ENCODE measurements at regions not wholly inside any gene's neighbourhood (a gene's known extent, or its start where the extent isn't known, plus 50 kb on each side); places are given as distances from the start of the nearest gene placed in this dataset.
A peak's percentile ranks its signal among the peaks of the same experiment; 100 is the strongest.

GRCh38 chr7:136179154-136179553, 202.0 kb upstream of the MTPN start:
- 0 out of 22 replicates have a peak, but pooled peaks cover 0 to 5% (median 0%) of the 10 kb centered on the region in 11 experiments for H3K9me3 ChIP-seq (replicated peaks in 1 of 11)

GRCh38 chr7:136174477-136175125, 197.4 kb upstream of the MTPN start:
- Histone ChIP-seq H4K20me1 (peaks cover 0 to 2% (median 0%) of the 10 kb centered on the region in 11 experiments; a peak in 2 of 22 replicates), H3K27ac (no peak overlapping the region), H3K9me3 (replicated peaks in 1 of 11) (no peaks in the 10 kb centered on the region), H3K4me2 (no peak overlapping the region), H3K36me3 (no peaks in the 10 kb centered on the region), H3K9ac (no peak overlapping the region), H3K4me3 (no peak overlapping the region), H3K27me3 (peaks cover 0 to 14% (median 9%) of the 10 kb centered on the region in 11 experiments; a peak in 12 of 22 replicates), H3K4me1 (peaks cover 0 to 17% (median 12%) of the 10 kb centered on the region in 10 experiments; a peak in 14 of 20 replicates)
- TF ChIP-seq Cebpa-rat (IDR thresholded peaks at IDR 0.05), result no peak

More at GRCh38 chr7:136179154-136179553, 202.0 kb upstream of the MTPN start:
- H3K9ac ChIP-seq, result no peak overlapping the region
- peaks cover 0 to 3% (median 0%) of the 10 kb centered on the region in 11 experiments; a peak in 2 of 22 replicates for H4K20me1 ChIP-seq
- no peak overlapping the region for H3K4me3 ChIP-seq
- peak overlapping the region in 9 of 11 experiments; percentile 13 to 77 (median 58); a peak in 16 of 22 replicates for H3K4me2 ChIP-seq
- TF ChIP-seq Cebpa-rat (IDR thresholded peaks at IDR 0.05), result no peak
- H3K27me3 ChIP-seq, result peaks cover 0 to 28% (median 14%) of the 10 kb centered on the region in 11 experiments; a peak in 13 of 22 replicates
- H3K36me3 ChIP-seq, result no peaks in the 10 kb centered on the region
- peaks cover 0 to 22% (median 15%) of the 10 kb centered on the region in 10 experiments; a peak in 14 of 20 replicates for H3K4me1 ChIP-seq
- H3K27ac ChIP-seq, result no peak overlapping the region

- no peak overlapping the region for H3K4me3 ChIP-seq
- TF ChIP-seq Cebpa-rat (IDR thresholded peaks at IDR 0.05), result no peak
- H3K36me3 ChIP-seq, result no peaks in the 10 kb centered on the region
- no peak overlapping the region for H3K4me2 ChIP-seq
- no peak overlapping the region for H3K9ac ChIP-seq
- peaks cover 0 to 10% (median 4%) of the 10 kb centered on the region in 10 experiments; a peak in 11 of 20 replicates for H3K4me1 ChIP-seq
- H3K9me3 ChIP-seq (replicated peaks in 1 of 11), result no peaks in the 10 kb centered on the region
- peaks cover 0 to 14% (median 9%) of the 10 kb centered on the region in 11 experiments; a peak in 12 of 22 replicates for H3K27me3 ChIP-seq
- no peak overlapping the region for H3K27ac ChIP-seq
- H4K20me1 ChIP-seq, result no peaks in the 10 kb centered on the region
Observed at GRCh38 chr7:136173874-136174273, 196.7 kb upstream of the MTPN start.

GRCh38 chr7:136171233-136171632, 194.1 kb upstream of the MTPN start:
- Histone ChIP-seq H3K36me3 (no peaks in the 10 kb centered on the region), H3K9ac (no peak overlapping the region), H3K4me1 (peaks cover 0 to 3% (median 0%) of the 10 kb centered on the region in 10 experiments; a peak in 1 of 20 replicates), H3K4me3 (no peak overlapping the region), H3K27me3 (no peaks in the 10 kb centered on the region), H3K9me3 (replicated peaks in 1 of 11) (no peaks in the 10 kb centered on the region), H3K4me2 (no peak overlapping the region), H3K27ac (no peak overlapping the region), H4K20me1 (no peaks in the 10 kb centered on the region)
- no peak for TF ChIP-seq Cebpa-rat (IDR thresholded peaks at IDR 0.05)

- Histone ChIP-seq H3K9me3 (replicated peaks in 1 of 11) (no peaks in the 10 kb centered on the region), H4K20me1 (no peaks in the 10 kb centered on the region), H3K36me3 (no peaks in the 10 kb centered on the region), H3K27me3 (no peaks in the 10 kb centered on the region), H3K4me1 (peaks cover 0 to 3% (median 0%) of the 10 kb centered on the region in 10 experiments; a peak in 1 of 20 replicates), H3K9ac (no peak overlapping the region), H3K27ac (no peak overlapping the region), H3K4me2 (no peak overlapping the region), H3K4me3 (no peak overlapping the region)
- no peak for TF ChIP-seq Cebpa-rat (IDR thresholded peaks at IDR 0.05)
Observed at GRCh38 chr7:136168821-136169220, 191.7 kb upstream of the MTPN start.

GRCh38 chr7:136167991-136168390, 190.8 kb upstream of the MTPN start:
- peaks cover 0 to 2% (median 0%) of the 10 kb centered on the region in 10 experiments; a peak in 1 of 20 replicates for H3K4me1 ChIP-seq
- no peaks in the 10 kb centered on the region for H3K9me3 ChIP-seq (replicated peaks in 1 of 11)
- H3K27ac ChIP-seq, result no peak overlapping the region
- TF ChIP-seq Cebpa-rat (IDR thresholded peaks at IDR 0.05), result no peak
- no peak overlapping the region for H3K9ac ChIP-seq
- no peaks in the 10 kb centered on the region for H4K20me1 ChIP-seq
- H3K4me3 ChIP-seq, result no peak overlapping the region
- no peak overlapping the region for H3K4me2 ChIP-seq
- no peaks in the 10 kb centered on the region for H3K27me3 ChIP-seq
- H3K36me3 ChIP-seq, result no peaks in the 10 kb centered on the region

GRCh38 chr7:136166521-136166920, 189.4 kb upstream of the MTPN start:
- no peak overlapping the region for H3K4me3 ChIP-seq
- no peak overlapping the region for H3K4me2 ChIP-seq
- TF ChIP-seq Cebpa-rat (IDR thresholded peaks at IDR 0.05), result no peak
- no peaks in the 10 kb centered on the region for H3K27me3 ChIP-seq
- no peaks in the 10 kb centered on the region for H3K4me1 ChIP-seq
- H3K9ac ChIP-seq, result no peak overlapping the region
- no peaks in the 10 kb centered on the region for H3K9me3 ChIP-seq (replicated peaks in 1 of 11)
- H4K20me1 ChIP-seq, result no peaks in the 10 kb centered on the region
- H3K36me3 ChIP-seq, result no peaks in the 10 kb centered on the region
- H3K27ac ChIP-seq, result no peak overlapping the region

GRCh38 chr7:136163340-136163801, 186.2 kb upstream of the MTPN start:
- Histone ChIP-seq H3K27me3 (no peaks in the 10 kb centered on the region), H3K9ac (no peak overlapping the region), H3K9me3 (replicated peaks in 1 of 11) (no peaks in the 10 kb centered on the region), H4K20me1 (no peaks in the 10 kb centered on the region), H3K4me3 (no peak overlapping the region), H3K27ac (no peak overlapping the region), H3K36me3 (no peaks in the 10 kb centered on the region), H3K4me1 (no peaks in the 10 kb centered on the region), H3K4me2 (no peak overlapping the region)
- no peak for TF ChIP-seq Cebpa-rat (IDR thresholded peaks at IDR 0.05)

GRCh38 chr7:136150311-136150710, 173.2 kb upstream of the MTPN start:
- Histone ChIP-seq H4K20me1 (no peaks in the 10 kb centered on the region), H3K27me3 (no peaks in the 10 kb centered on the region), H3K4me3 (no peak overlapping the region), H3K9me3 (replicated peaks in 1 of 11) (no peaks in the 10 kb centered on the region), H3K36me3 (no peaks in the 10 kb centered on the region), H3K27ac (no peak overlapping the region), H3K4me2 (no peak overlapping the region), H3K4me1 (no peaks in the 10 kb centered on the region), H3K9ac (no peak overlapping the region)
- TF ChIP-seq Cebpa-rat (IDR thresholded peaks at IDR 0.05), result no peak

GRCh38 chr7:136148920-136149319, 171.8 kb upstream of the MTPN start:
- H3K36me3 ChIP-seq, result no peaks in the 10 kb centered on the region

More at GRCh38 chr7:136148920-136149319, 171.8 kb upstream of the MTPN start:
- H3K27ac ChIP-seq, result no peak overlapping the region
- no peak for TF ChIP-seq Cebpa-rat (IDR thresholded peaks at IDR 0.05)
- no peaks in the 10 kb centered on the region for H4K20me1 ChIP-seq
- H3K9me3 ChIP-seq (replicated peaks in 1 of 11), result no peaks in the 10 kb centered on the region
- H3K27me3 ChIP-seq, result no peaks in the 10 kb centered on the region
- H3K4me1 ChIP-seq, result no peaks in the 10 kb centered on the region
- no peak overlapping the region for H3K9ac ChIP-seq
- H3K4me2 ChIP-seq, result no peak overlapping the region
- H3K4me3 ChIP-seq, result no peak overlapping the region
